ENCODE measurements at regions not wholly inside any gene's neighbourhood (a gene's known extent, or its start where the extent isn't known, plus 50 kb on each side); places are given as distances from the start of the nearest gene placed in this dataset.

- Histone ChIP-seq H3K36me3 (replicated peaks; ENCODE audit: insufficient read depth, low read length) (no peaks in the 10 kb centered on the region), H3K4me1 (ENCODE audit: low read length) (no peaks in the 10 kb centered on the region), H3K9ac (ENCODE audit: low read length) (no peak overlapping the region), H3K27ac (ENCODE audit: low read length) (no peak overlapping the region), H3K9me2 (replicated peaks; ENCODE audit: insufficient read depth, low read length) (no peaks in the 10 kb centered on the region), H3K4me3 (ENCODE audit: low read length) (no peak overlapping the region), H4K20me1 (ENCODE audit: insufficient read depth, low read length) (no peaks in the 10 kb centered on the region), H3F3A (ENCODE audit: insufficient read depth, low read length) (no peaks in the 10 kb centered on the region), H3K79me2 (ENCODE audit: low read length) (no peaks in the 10 kb centered on the region), H2AFZ (ENCODE audit: low read length) (no peak overlapping the region), H3K27me3 (replicated peaks; ENCODE audit: insufficient read depth, low read length) (no peaks in the 10 kb centered on the region), H3K4me2 (ENCODE audit: low read depth, low read length) (no peak overlapping the region), H3K9me3 (replicated peaks; ENCODE audit: insufficient read depth, low read length) (no peaks in the 10 kb centered on the region)
- no peak for DNase-seq
- TF ChIP-seq EZH2 (optimal IDR thresholded peaks at IDR 0.05; ENCODE audit: low read depth, low read length) (no peak), EZH2phosphoT487 (IDR thresholded peaks at IDR 0.05; ENCODE audit: low read length) (no peak)
- TF ChIP-seq, protein P1, sequence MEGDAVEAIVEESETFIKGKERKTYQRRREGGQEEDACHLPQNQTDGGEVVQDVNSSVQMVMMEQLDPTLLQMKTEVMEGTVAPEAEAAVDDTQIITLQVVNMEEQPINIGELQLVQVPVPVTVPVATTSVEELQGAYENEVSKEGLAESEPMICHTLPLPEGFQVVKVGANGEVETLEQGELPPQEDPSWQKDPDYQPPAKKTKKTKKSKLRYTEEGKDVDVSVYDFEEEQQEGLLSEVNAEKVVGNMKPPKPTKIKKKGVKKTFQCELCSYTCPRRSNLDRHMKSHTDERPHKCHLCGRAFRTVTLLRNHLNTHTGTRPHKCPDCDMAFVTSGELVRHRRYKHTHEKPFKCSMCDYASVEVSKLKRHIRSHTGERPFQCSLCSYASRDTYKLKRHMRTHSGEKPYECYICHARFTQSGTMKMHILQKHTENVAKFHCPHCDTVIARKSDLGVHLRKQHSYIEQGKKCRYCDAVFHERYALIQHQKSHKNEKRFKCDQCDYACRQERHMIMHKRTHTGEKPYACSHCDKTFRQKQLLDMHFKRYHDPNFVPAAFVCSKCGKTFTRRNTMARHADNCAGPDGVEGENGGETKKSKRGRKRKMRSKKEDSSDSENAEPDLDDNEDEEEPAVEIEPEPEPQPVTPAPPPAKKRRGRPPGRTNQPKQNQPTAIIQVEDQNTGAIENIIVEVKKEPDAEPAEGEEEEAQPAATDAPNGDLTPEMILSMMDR (IDR thresholded peaks at IDR 0.05; ENCODE audit: low read length) = no peak
Measured at GRCh38 chr12:90611891-90612290, 343.1 kb downstream of the CCER1 start.

- no peak overlapping the region for H2AFZ ChIP-seq (ENCODE audit: low read length)
- no peaks in the 10 kb centered on the region for H3F3A ChIP-seq (ENCODE audit: insufficient read depth, low read length)
- H3K79me2 ChIP-seq (ENCODE audit: low read length) = no peaks in the 10 kb centered on the region
- no peak overlapping the region for H3K27ac ChIP-seq (ENCODE audit: low read length)
- H3K4me3 ChIP-seq (ENCODE audit: low read length) = no peak overlapping the region
- DNase-seq = no peak
- no peaks in the 10 kb centered on the region for H3K27me3 ChIP-seq (replicated peaks; ENCODE audit: insufficient read depth, low read length)
- TF ChIP-seq EZH2phosphoT487 (IDR thresholded peaks at IDR 0.05; ENCODE audit: low read length) = no peak
- TF ChIP-seq, protein P1 (IDR thresholded peaks at IDR 0.05; ENCODE audit: low read length) = no peak
- TF ChIP-seq EZH2 (optimal IDR thresholded peaks at IDR 0.05; ENCODE audit: low read depth, low read length) = no peak
- H3K9me2 ChIP-seq (replicated peaks; ENCODE audit: insufficient read depth, low read length) = no peaks in the 10 kb centered on the region
- no peaks in the 10 kb centered on the region for H3K9me3 ChIP-seq (replicated peaks; ENCODE audit: insufficient read depth, low read length)
- no peaks in the 10 kb centered on the region for H4K20me1 ChIP-seq (ENCODE audit: insufficient read depth, low read length)
- no peaks in the 10 kb centered on the region for H3K36me3 ChIP-seq (replicated peaks; ENCODE audit: insufficient read depth, low read length)
- no peaks in the 10 kb centered on the region for H3K4me1 ChIP-seq (ENCODE audit: low read length)
- H3K4me2 ChIP-seq (ENCODE audit: low read depth, low read length) = no peak overlapping the region
- H3K9ac ChIP-seq (ENCODE audit: low read length) = no peak overlapping the region
Measured at GRCh38 chr12:90611048-90611447, 343.9 kb downstream of the CCER1 start.

GRCh38 chr12:90593596-90594295 is 361.2 kb downstream of the CCER1 start:
- H3K27ac ChIP-seq (ENCODE audit: low read length) = no peak overlapping the region
- no peak for DNase-seq
- H3K4me3 ChIP-seq (ENCODE audit: low read length) = no peak overlapping the region
- H3K9me2 ChIP-seq (replicated peaks; ENCODE audit: insufficient read depth, low read length) = no peaks in the 10 kb centered on the region
- H3F3A ChIP-seq (ENCODE audit: insufficient read depth, low read length) = no peaks in the 10 kb centered on the region
- no peak overlapping the region for H2AFZ ChIP-seq (ENCODE audit: low read length)
- no peaks in the 10 kb centered on the region for H3K27me3 ChIP-seq (replicated peaks; ENCODE audit: insufficient read depth, low read length)
- no peaks in the 10 kb centered on the region for H3K4me1 ChIP-seq (ENCODE audit: low read length)
- no peak overlapping the region for H3K9ac ChIP-seq (ENCODE audit: low read length)
- no peak overlapping the region for H3K4me2 ChIP-seq (ENCODE audit: low read depth, low read length)
- H3K9me3 ChIP-seq (replicated peaks; ENCODE audit: insufficient read depth, low read length) = no peaks in the 10 kb centered on the region
- no peaks in the 10 kb centered on the region for H3K79me2 ChIP-seq (ENCODE audit: low read length)
- TF ChIP-seq, protein P1 (IDR thresholded peaks at IDR 0.05; ENCODE audit: low read length) = no peak
- no peak for TF ChIP-seq EZH2phosphoT487 (IDR thresholded peaks at IDR 0.05; ENCODE audit: low read length)
- no peak for TF ChIP-seq EZH2 (optimal IDR thresholded peaks at IDR 0.05; ENCODE audit: low read depth, low read length)
- no peaks in the 10 kb centered on the region for H3K36me3 ChIP-seq (replicated peaks; ENCODE audit: insufficient read depth, low read length)
- H4K20me1 ChIP-seq (ENCODE audit: insufficient read depth, low read length) = no peaks in the 10 kb centered on the region
